Cardiac septum (tissue), 1 donor: ENCODE measurements at regions not wholly inside any gene's neighbourhood (a gene's known extent, or its start where the extent isn't known, plus 50 kb on each side); places are given as distances from the start of the nearest gene placed in this dataset.

Experiments
- DNase-seq: peaks from one replicate; pipeline ENCODE4 v3.0.0-alpha.2; 2020; ENCODE audit warnings: low spot score
- intact Hi-C: fragments of 100-400 bp; cut with DNase I; formaldehyde crosslinking; loops from one replicate; pipeline ENCODE4 v1.14.0; 2022
- donor health status: DM: no; HTN: no; CAD: no.

DNA sequence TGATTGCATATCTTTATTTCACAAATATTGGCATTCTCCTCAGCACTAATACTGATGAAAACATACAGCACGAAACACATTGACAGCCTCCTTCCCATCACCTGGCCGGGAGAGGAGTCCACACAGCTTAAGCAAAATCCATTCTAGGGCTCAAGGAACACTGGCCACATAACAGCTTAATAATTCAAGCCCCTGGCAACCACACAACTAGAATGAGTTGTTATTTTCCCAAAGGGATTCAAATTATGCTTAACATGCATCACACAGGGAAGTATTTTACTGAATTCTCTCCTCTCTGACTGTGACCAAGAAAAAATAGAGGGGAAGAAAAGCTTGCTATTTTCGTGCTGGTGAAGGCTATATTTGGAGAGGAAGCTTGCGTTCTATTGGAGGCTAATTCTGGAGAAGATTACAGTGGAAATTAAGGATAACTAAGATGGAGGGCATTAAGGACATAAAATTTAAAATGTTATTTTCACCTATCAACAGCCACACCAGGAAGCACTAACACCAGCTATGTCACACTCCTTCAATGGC is 198.5 kb downstream of the ADGRG6 start:
- intact Hi-C loops, result no loop called here
- no peak for DNase-seq

GRCh38 chr6:142501795-142502194 is 200.0 kb downstream of the ADGRG6 start:
- intact Hi-C loops, result no loop called here
- DNase-seq, result no peak

- no peak for DNase-seq
- intact Hi-C loops, result no loop called here
Observed at GRCh38 chr6:142507065-142507464, 205.3 kb downstream of the ADGRG6 start.

GRCh38 chr6:142510211-142510610 is 208.4 kb downstream of the ADGRG6 start:
- no peak for DNase-seq
- intact Hi-C loops, result no loop called here

DNA sequence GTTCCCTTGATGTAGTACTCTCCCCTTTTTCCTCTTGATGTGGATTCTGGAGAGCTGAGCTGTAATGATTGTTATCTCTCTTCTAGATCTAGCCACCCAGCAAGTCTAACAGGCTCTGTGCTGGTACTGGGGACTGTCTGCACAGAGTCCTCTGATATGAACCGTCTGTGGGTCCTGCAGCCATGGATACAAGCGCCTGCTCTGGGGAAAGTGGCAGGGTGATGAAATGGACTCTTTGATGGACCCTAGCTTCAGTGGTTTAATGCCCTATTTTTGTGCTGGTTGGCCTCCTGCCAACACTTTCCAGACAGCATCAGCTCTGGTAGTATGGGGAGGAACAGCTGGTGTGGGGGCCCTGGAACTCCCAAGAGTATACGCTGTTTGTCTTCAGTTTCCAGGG is 216.3 kb downstream of the ADGRG6 start:
- intact Hi-C loops, result no loop called here
- no peak for DNase-seq

DNA sequence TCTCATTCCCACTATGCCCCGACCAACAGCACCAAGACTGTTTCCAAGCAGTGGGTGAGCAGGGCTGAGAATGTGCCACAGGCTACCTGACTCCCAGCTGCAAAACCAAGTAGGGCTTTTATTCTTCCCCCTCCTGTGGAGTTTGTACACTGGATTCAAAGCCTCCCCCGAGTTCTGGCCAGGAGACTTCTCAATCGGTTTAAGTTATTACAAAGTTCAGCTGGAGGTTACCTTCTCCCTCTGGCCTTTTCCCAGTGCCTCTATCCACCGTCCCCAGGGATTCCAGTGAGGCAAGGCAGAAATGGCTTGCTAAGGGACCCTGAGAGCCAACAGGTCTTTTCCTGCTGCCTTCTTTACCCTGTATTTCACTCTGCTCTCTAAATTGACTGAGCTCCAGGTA is 217.0 kb downstream of the ADGRG6 start:
- intact Hi-C loops, result no loop called here
- DNase-seq, result no peak

DNA sequence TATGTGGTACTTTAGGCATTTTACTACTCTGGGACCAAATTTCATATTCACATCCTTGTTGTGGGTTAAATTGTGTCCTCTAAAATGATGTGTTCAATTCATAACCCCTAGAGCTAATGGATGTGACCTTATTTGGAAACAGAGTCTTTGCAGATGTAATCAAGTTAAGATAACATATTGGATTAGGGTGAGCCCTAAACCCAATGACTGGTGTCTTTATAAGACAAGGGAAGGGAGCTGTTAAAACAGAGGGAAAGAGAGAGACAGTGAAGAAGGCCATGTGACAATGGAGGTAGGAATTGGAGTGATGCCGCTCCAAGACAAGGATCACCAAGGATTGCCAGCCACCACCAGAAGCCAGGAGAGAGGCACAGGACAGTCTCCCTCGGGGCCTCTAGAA is 220.0 kb downstream of the ADGRG6 start:
- intact Hi-C loops, result no loop called here
- no peak for DNase-seq

- DNase-seq, result no peak
- intact Hi-C loops, result no loop called here
Observed at GRCh38 chr6:142523515-142524375, 221.9 kb downstream of the ADGRG6 start.

DNA sequence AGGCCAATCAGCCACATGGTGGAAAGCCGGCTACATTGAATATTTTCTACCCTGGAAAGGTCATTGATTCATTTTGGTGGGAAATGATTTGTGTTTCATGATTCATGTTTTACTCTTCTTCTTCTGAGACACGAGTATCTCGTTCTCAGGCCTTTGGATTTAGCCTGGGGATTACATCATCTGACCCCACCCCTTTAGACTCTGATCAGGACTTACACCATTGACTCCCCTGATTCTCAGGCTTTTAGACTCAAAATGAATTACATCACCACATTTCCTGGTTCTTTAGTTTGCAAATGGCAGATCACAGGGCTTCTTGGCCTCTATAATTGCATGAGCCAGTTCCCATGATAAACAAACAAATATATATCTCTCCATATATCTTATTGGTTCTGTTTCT is 228.8 kb downstream of the ADGRG6 start:
- no peak for DNase-seq
- intact Hi-C loops, result no loop called here

DNA sequence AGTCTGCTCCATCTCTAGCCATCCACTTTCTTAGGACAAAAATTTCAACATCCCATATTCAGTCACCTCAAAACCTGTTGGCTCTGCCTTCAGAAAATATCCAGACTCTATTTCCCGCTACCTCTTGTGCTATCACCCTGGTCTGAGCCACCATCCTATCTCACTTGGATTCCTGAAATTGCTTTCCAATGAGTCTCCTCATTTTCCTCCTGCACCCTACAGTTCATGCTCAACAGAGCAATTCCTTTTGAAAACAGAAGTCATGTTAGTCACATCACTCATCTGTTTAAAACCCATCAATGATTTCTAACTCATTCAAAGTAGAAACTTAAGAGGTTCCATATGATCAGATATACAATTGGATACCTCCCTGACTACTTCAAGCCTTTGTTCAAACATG is 229.9 kb downstream of the ADGRG6 start:
- no peak for DNase-seq
- intact Hi-C loops, result no loop called here

- DNase-seq, result no peak
- intact Hi-C loops, result no loop called here
Observed at GRCh38 chr6:142534076-142534475, 232.3 kb downstream of the ADGRG6 start.

- intact Hi-C loops, result no loop called here
- DNase-seq, result no peak
Observed at GRCh38 chr6:142534484-142534883, 232.7 kb downstream of the ADGRG6 start.

DNA sequence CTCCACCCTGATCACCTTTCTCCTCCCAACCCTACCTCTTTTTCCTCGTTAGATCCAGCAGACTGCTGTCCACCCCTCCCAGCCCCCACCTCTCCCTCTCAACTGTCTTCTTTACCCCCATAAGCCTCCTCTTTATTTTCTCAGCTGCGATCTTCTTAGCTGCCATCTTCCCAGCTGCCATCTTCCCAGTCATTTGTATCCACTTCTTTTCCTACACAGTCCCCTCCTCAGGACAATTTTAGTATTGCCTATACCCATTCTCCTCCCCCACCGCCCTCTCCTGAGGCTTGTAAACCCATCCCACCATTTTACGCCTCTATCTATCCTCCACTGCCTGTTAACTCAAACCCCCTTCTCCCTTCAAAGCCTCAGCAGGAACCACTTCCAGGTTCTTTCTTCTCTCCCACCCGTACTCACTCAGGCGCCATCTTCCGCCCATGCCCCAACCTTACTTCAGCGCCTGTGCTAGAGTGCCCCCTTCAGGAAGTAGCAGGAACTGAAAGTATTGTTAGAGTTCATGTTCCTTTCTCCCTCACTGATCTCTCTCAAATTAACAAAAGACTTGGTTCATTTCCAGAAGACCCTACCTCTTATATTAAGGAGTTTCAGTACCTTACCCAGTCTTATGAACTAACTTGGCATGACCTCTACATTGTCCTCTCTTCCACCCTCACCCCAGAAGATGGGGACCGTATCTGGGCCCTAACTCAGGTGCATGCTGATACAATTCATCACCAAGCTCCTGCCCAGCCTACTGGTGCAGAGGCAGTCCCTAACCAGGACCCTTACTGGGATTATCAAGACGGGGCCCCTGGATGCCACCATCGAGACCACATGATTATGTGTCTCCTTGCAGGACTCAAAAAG is 236.0 kb downstream of the ADGRG6 start:
- intact Hi-C loops, result no loop called here
- DNase-seq, result no peak

DNA sequence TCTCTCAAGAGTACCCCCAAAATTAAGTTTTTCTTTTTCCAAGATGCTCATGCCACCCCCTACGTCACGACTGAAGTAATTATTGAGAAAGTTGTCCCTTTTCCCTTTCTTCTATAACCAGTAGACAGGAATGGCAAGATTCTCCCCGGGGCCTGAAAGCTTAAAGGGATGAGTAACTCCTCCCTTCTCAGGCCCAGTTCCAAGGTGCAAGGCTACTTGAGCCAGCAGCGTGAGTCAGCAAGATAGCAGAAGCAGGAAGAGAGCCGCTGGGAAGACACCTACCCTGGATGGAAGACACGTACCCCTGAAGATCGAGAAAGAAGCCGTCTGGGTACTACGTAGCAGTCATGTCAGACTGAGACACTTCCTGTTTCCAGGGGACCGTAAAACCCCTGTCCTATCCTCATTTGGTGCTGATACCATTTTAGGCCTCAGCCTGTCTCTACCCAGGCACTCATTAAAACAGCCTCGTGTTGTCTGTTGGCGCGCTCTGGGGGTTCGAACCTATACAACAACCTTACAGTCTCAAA is 241.0 kb downstream of the ADGRG6 start:
- intact Hi-C loops, result no loop called here
- DNase-seq, result no peak

- DNase-seq, result no peak
- intact Hi-C loops, result no loop called here
Observed at GRCh38 chr6:142543606-142544005, 241.8 kb downstream of the ADGRG6 start.

- no peak for DNase-seq
- intact Hi-C loops, result no loop called here
Observed at GRCh38 chr6:142544199-142544838, 242.5 kb downstream of the ADGRG6 start.

GRCh38 chr6:142545147-142545546 is 243.3 kb downstream of the ADGRG6 start:
- intact Hi-C loops, result no loop called here
- DNase-seq, result no peak

DNA sequence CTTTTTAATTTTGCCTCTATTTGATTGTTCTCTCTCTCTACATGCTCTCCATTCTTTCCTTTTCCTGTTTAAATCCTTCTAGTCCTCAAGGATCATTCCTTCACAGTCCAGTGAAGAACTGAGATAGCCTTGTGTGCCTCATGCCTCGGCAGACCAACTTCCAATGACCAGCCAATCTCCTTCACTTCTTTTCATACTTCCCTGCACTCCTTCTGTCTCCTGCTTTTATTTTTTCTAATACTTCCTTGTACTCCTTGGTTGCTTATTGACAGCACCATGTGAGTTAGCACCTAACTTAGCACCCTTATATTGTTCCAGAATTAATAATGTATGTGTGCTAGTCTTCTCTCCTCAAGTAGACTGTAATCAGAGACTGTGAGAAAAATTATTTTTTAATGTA is 246.8 kb downstream of the ADGRG6 start:
- no peak for DNase-seq
- intact Hi-C loops, result no loop called here

GRCh38 chr6:142550310-142551063 is 248.7 kb downstream of the ADGRG6 start:
- intact Hi-C loops, result no loop called here
- no peak for DNase-seq
